ENCODE measurements at regions not wholly inside any gene's neighbourhood (a gene's known extent, or its start where the extent isn't known, plus 50 kb on each side); places are given as distances from the start of the nearest gene placed in this dataset.
"Not testable (repeated sequence)": the region's sequence is repeated elsewhere in the genome, so short reads cannot be mapped to it uniquely, and the experiment has no call there.

DNA sequence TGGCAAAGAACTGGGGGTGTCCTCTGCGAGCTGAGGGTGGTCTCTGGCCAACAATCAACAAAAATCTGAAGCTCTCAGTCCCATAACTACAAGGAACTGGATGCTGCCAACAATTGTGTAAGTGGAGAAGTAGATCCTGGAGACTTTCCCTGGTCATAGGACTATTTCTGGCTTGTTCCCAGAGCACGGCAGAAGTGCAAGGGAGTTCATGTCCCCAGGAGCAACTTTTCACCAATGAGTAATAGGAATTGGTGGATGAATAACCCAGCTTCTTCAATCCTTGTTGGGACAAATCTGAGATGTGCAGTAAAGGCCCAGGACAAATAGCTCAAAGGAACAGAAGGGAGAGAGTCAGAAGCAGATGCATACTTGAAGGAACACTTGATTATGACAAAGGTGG, 95.5 kb downstream of the QRSL1 start:
- Mint-ChIP-seq H3K9me3 (no peaks in the 10 kb centered on the region), H3K4me3 (no peak overlapping the region), H3K27ac (no peak overlapping the region), H3K36me3 (no peaks in the 10 kb centered on the region), H3K4me1 (peaks cover 6 to 8% of the 10 kb centered on the region in 2 donors), H3K27me3 (no peaks in the 10 kb centered on the region)
- ATAC-seq (replicated peaks) (no peak), DNase-seq (no peak)

- DNase-seq, result no peak
- Mint-ChIP-seq H3K27me3 (no peaks in the 10 kb centered on the region), H3K36me3 (no peaks in the 10 kb centered on the region), H3K4me3 (no peak overlapping the region), H3K4me1 (peaks cover 6% of the 10 kb centered on the region in 2 donors), H3K9me3 (no peaks in the 10 kb centered on the region), H3K27ac (no peak overlapping the region)
- ATAC-seq (replicated peaks), result no peak
Measured at GRCh38 chr6:106724337-106724736, 95.0 kb downstream of the QRSL1 start.

- ATAC-seq (replicated peaks); H3K27me3 Mint-ChIP-seq; H3K4me3 Mint-ChIP-seq; H3K9me3 Mint-ChIP-seq; H3K27ac Mint-ChIP-seq; DNase-seq; H3K36me3 Mint-ChIP-seq; H3K4me1 Mint-ChIP-seq: not testable (repeated sequence)
Measured at GRCh38 chr6:106723419-106723818, 94.0 kb downstream of the QRSL1 start.

GRCh38 chr6:106721189-106721588, 91.8 kb downstream of the QRSL1 start:
- not testable (repeated sequence) for H3K36me3 Mint-ChIP-seq

More at GRCh38 chr6:106721189-106721588, 91.8 kb downstream of the QRSL1 start:
- not testable (repeated sequence) for H3K9me3 Mint-ChIP-seq; ATAC-seq (replicated peaks); H3K4me3 Mint-ChIP-seq; DNase-seq; H3K27ac Mint-ChIP-seq; H3K27me3 Mint-ChIP-seq
- H3K4me1 Mint-ChIP-seq, result peaks cover 8 to 16% of the 10 kb centered on the region in 2 donors
